MM.1S (cell line): ENCODE measurements at regions not wholly inside any gene's neighbourhood (a gene's known extent, or its start where the extent isn't known, plus 50 kb on each side); places are given as distances from the start of the nearest gene placed in this dataset.

Experiments used
- DNase-seq: peaks from one replicate; pipeline ENCODE4 v3.0.0-alpha.2; 2015
- H2AFZ ChIP-seq: fragments of 300-600 bp; sonication (generic); 2 replicates; pipeline ENCODE4 v1.6.0; 2016; ENCODE audit warnings: antibody characterized with exemption, low read length
- H3F3A ChIP-seq: fragments of 300-600 bp; sonication (generic); 2 replicates; pipeline ENCODE4 v1.6.1; 2016; ENCODE audit warnings: mild to moderate bottlenecking, antibody characterized with exemption, low read length, moderate library complexity, mixed read lengths; ENCODE audit not compliant: insufficient read depth
- H3K27ac ChIP-seq: fragments of 300-600 bp; sonication (generic); 2 replicates; pipeline ENCODE4 v1.5.1; 2016; ENCODE audit warnings: mild to moderate bottlenecking, low read length
- H3K27me3 ChIP-seq: fragments of 300-600 bp; sonication (generic); replicated peaks from 2 replicates; pipeline ENCODE4 v1.6.0; 2016; ENCODE audit warnings: low read length; ENCODE audit not compliant: insufficient read depth
- H3K36me3 ChIP-seq: fragments of 300-600 bp; sonication (generic); replicated peaks from 2 replicates; pipeline ENCODE4 v1.6.1; 2016; ENCODE audit warnings: mild to moderate bottlenecking, low read length, mixed read lengths; ENCODE audit not compliant: insufficient read depth
- H3K4me1 ChIP-seq: fragments of 300-600 bp; sonication (generic); 2 replicates; pipeline ENCODE4 v1.6.1; 2016; ENCODE audit warnings: low read length, mixed read lengths
- H3K4me2 ChIP-seq: fragments of 300-600 bp; sonication (generic); 2 replicates; pipeline ENCODE4 v1.6.0; 2016; ENCODE audit warnings: low read depth, low read length
- H3K4me3 ChIP-seq: fragments of 300-600 bp; sonication (generic); 2 replicates; pipeline ENCODE4 v1.5.1; 2016; ENCODE audit warnings: low read length, mixed read lengths
- H3K79me2 ChIP-seq: fragments of 300-600 bp; sonication (generic); 2 replicates; pipeline ENCODE4 v1.6.1; 2016; ENCODE audit warnings: mixed run types, low read length, mixed read lengths
- H3K9ac ChIP-seq: fragments of 300-600 bp; sonication (generic); 2 replicates; pipeline ENCODE4 v1.6.1; 2016; ENCODE audit warnings: low read length, mixed read lengths
- H3K9me2 ChIP-seq: fragments of 300-600 bp; sonication (generic); replicated peaks from 2 replicates; pipeline ENCODE4 v1.6.1; 2016; ENCODE audit warnings: mild to moderate bottlenecking, low read length, mixed read lengths; ENCODE audit not compliant: insufficient read depth
- H3K9me3 ChIP-seq: fragments of 300-600 bp; sonication (generic); replicated peaks from 2 replicates; pipeline ENCODE4 v1.6.1; 2016; ENCODE audit warnings: mild to moderate bottlenecking, low read length, mixed read lengths; ENCODE audit not compliant: insufficient read depth
- H4K20me1 ChIP-seq: fragments of 300-600 bp; sonication (generic); 2 replicates; pipeline ENCODE4 v1.6.1; 2016; ENCODE audit warnings: mild to moderate bottlenecking, low read length, moderate library complexity, mixed read lengths; ENCODE audit not compliant: insufficient read depth
- CTCF ChIP-seq: fragments of 300-600 bp; sonication (generic); IDR thresholded peaks from 2 replicates; pipeline ENCODE4 v1.5.1; 2016; ENCODE audit warnings: antibody characterized with exemption, low read length, mixed read lengths
- EZH2 ChIP-seq: fragments of 300-600 bp; sonication (generic); optimal IDR thresholded peaks from 2 replicates; pipeline ENCODE3; 2017; ENCODE audit warnings: low read depth, mild to moderate bottlenecking, antibody characterized with exemption, low read length, mixed read lengths
- EZH2phosphoT487 ChIP-seq: fragments of 300-600 bp; sonication (generic); IDR thresholded peaks from 2 replicates; pipeline ENCODE4 v1.6.1; 2018; ENCODE audit warnings: antibody characterized with exemption, low read length

DNA sequence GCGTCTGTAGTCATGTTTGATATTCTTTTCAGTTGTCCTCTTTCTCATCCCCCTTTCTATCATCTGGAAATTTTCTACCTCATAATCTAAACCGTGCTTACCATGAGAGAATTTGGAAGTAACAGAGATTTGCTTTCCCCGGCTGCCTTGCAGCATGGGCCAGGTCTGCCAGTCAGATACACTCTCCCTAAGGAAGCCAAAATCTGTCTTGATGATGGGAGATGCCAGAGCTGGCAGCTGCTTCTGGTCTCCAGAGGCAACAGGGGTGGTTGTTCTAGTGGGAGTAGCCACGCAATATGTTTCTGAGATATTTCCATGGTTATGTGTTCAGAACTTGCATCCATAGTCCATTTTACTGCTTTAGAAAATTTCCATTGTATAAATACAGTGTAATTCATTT lies 218.9 kb upstream of the RORA start:
- no peaks in the 10 kb centered on the region for H3K36me3 ChIP-seq
- H3K79me2 ChIP-seq = no peaks in the 10 kb centered on the region
- DNase-seq = no peak
- H3K27me3 ChIP-seq = no peaks in the 10 kb centered on the region
- no peak overlapping the region for H3K9ac ChIP-seq
- TF ChIP-seq EZH2phosphoT487 (no peak), CTCF (no peak), EZH2 (no peak)
- H2AFZ ChIP-seq = no peak overlapping the region
- H3K27ac ChIP-seq = no peak overlapping the region
- H3K9me3 ChIP-seq = no peaks in the 10 kb centered on the region
- no peak overlapping the region for H3K4me3 ChIP-seq
- no peak overlapping the region for H3K4me2 ChIP-seq
- H3F3A ChIP-seq = no peaks in the 10 kb centered on the region
- no peaks in the 10 kb centered on the region for H4K20me1 ChIP-seq
- no peaks in the 10 kb centered on the region for H3K9me2 ChIP-seq
- H3K4me1 ChIP-seq = 0 out of 2 replicates have a peak, but pooled peaks cover 3% of the 10 kb centered on the region

DNA sequence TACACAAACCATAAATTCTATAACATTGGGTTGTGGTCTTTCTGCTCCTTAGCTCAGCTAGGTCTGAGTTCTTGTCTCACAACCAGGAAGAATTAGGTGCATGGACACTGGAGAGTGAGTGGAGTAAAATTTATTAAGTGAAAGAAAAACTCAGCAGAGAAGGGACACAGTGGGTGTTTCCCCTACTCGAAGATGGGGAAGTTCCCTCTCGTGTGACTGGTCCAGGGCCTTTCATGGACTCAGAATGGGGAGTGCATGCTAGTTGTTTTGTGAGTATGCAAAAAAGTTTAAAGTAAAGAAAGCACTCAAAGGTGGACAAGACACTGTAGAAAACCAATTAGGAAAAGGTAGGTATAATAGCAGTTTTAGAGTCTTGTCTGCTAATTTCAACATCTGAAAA lies 215.5 kb upstream of the RORA start:
- 0 out of 2 replicates have a peak, but pooled peaks cover 3% of the 10 kb centered on the region for H3K4me1 ChIP-seq
- peak overlapping the region; percentile 16; the same call in 1 of the 2 replicates for H3K4me2 ChIP-seq
- no peaks in the 10 kb centered on the region for H3K9me2 ChIP-seq
- TF ChIP-seq EZH2phosphoT487 (no peak), EZH2 (no peak), CTCF (no peak)
- H3K36me3 ChIP-seq = no peaks in the 10 kb centered on the region
- no peaks in the 10 kb centered on the region for H4K20me1 ChIP-seq
- no peak overlapping the region for H3K27ac ChIP-seq
- no peaks in the 10 kb centered on the region for H3F3A ChIP-seq
- H3K9me3 ChIP-seq = no peaks in the 10 kb centered on the region
- peak; percentile 44 for DNase-seq
- no peak overlapping the region for H2AFZ ChIP-seq
- H3K27me3 ChIP-seq = no peaks in the 10 kb centered on the region
- H3K9ac ChIP-seq = no peak overlapping the region
- no peaks in the 10 kb centered on the region for H3K79me2 ChIP-seq
- no peak overlapping the region for H3K4me3 ChIP-seq

DNA sequence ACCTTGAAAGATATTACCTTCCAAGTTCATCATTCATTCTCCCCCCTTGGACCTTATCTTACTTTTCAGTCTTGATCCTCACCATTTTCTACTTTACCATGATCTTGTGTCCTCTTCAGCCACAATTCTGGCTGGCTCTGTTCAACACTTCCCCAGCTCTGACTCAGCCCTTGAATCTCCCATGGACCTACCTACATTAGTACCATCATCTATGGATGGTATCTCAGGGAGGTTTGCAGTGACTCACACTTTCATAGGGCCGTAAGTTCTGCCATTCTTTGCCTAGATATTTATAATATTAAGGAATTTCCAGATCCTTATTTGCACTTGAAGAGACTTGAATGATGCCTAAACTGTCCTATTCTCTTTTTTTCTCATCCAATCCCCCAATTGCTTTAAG lies 213.7 kb upstream of the RORA start:
- Histone ChIP-seq H3K9ac (no peak overlapping the region), H3K9me3 (no peaks in the 10 kb centered on the region), H2AFZ (no peak overlapping the region), H4K20me1 (no peaks in the 10 kb centered on the region), H3K4me3 (no peak overlapping the region), H3K79me2 (no peaks in the 10 kb centered on the region), H3K27ac (no peak overlapping the region), H3K4me1 (0 out of 2 replicates have a peak, but pooled peaks cover 3% of the 10 kb centered on the region), H3K36me3 (no peaks in the 10 kb centered on the region), H3K27me3 (no peaks in the 10 kb centered on the region), H3K4me2 (no peak overlapping the region), H3K9me2 (no peaks in the 10 kb centered on the region), H3F3A (no peaks in the 10 kb centered on the region)
- no peak for DNase-seq
- no peak for TF ChIP-seq EZH2phosphoT487
- TF ChIP-seq CTCF = no peak
- TF ChIP-seq EZH2 = no peak
